Immature natural killer cell (primary cell): ENCODE measurements at regions not wholly inside any gene's neighbourhood (a gene's known extent, or its start where the extent isn't known, plus 50 kb on each side); places are given as distances from the start of the nearest gene placed in this dataset.

ENCODE experiments used
- DNase-seq, 3 donors: peaks; one replicate each; pipeline ENCODE4 v3.0.0; 2022; ENCODE audit warnings: mixed read lengths in 1 of 3
- H3K27ac Mint-ChIP-seq, 6 donors: one replicate each; pipeline ENCODE4 v1.8.0; 2020; ENCODE audit warnings: mixed read lengths in 6 of 6, mild to moderate bottlenecking in 5 of 6, inconsistent platforms in 4 of 6, moderate library complexity in 3 of 6
- H3K27me3 Mint-ChIP-seq, 3 donors: one replicate each; pipeline ENCODE4 v1.8.0; 2020 to 2021; ENCODE audit warnings: low read depth in 3 of 3, mild to moderate bottlenecking in 3 of 3, mixed read lengths in 3 of 3, moderate library complexity in 3 of 3, inconsistent platforms in 1 of 3
- H3K36me3 Mint-ChIP-seq, 3 donors: one replicate each; pipeline ENCODE4 v1.8.0; 2020; ENCODE audit warnings: mixed read lengths in 3 of 3, inconsistent platforms in 2 of 3, mild to moderate bottlenecking in 2 of 3
- H3K4me1 Mint-ChIP-seq, 2 donors: one replicate each; pipeline ENCODE4 v1.8.0; 2020; ENCODE audit warnings: inconsistent platforms in 2 of 2, mild to moderate bottlenecking in 2 of 2, mixed read lengths in 2 of 2, moderate library complexity in 1 of 2
- H3K4me3 Mint-ChIP-seq, 5 donors: one replicate each; pipeline ENCODE4 v1.8.0; 2020; ENCODE audit warnings: mild to moderate bottlenecking in 5 of 5, mixed read lengths in 5 of 5, inconsistent platforms in 3 of 5, moderate library complexity in 3 of 5
- H3K9me3 Mint-ChIP-seq, 6 donors: one replicate each; pipeline ENCODE4 v1.8.0; 2020; ENCODE audit warnings: mild to moderate bottlenecking in 6 of 6, mixed read lengths in 6 of 6, inconsistent platforms in 4 of 6, moderate library complexity in 3 of 6

DNA sequence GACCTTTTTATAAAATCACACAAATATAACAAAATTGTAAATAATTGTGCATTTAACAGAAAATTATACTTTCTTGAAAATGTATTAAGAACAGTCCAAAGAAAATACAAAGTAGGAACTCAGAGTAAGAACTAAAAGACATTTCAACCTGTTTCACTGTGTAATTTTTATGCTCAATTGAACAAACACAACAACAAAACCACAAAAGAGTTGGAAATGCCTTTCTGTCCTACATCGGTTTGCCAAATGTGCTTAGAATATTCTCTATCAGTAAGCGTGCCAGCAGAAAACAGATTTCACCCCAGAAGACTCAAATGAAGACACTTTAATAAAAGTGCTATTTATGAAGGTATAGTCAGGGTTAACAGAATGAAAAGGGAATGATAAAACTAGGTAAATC lies 592.1 kb downstream of the PRELID2 start:
- no peaks in the 10 kb centered on the region for H3K4me1 Mint-ChIP-seq
- H3K27ac Mint-ChIP-seq, result no peak overlapping the region
- H3K36me3 Mint-ChIP-seq, result no peaks in the 10 kb centered on the region
- DNase-seq, result no peak
- H3K27me3 Mint-ChIP-seq, result peaks cover 0 to 3% (median 0%) of the 10 kb centered on the region in 3 donors
- peaks cover 2 to 26% (median 8%) of the 10 kb centered on the region in 6 donors for H3K9me3 Mint-ChIP-seq
- H3K4me3 Mint-ChIP-seq, result no peak overlapping the region

DNA sequence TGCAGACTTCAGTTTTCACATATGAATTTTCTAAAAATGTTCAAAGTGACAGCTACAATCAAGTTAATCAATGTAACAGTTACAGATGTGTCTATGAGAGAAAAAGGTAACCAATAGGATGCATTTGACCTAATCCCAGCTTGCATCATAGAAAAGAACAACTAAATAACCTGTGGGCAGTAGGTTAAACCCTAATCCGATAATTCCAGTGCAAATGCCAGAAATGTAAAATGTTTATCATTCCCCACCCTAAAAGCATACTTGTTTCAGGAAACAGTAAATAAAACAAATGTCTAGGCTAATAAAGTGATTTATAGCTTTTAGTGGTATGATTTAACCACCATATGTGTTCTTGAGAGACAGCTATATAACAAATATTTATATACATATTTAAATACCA lies 592.6 kb downstream of the PRELID2 start:
- Mint-ChIP-seq H3K4me1 (no peaks in the 10 kb centered on the region), H3K36me3 (no peaks in the 10 kb centered on the region), H3K9me3 (peaks cover 2 to 26% (median 8%) of the 10 kb centered on the region in 6 donors), H3K27me3 (peaks cover 0 to 3% (median under 1%) of the 10 kb centered on the region in 3 donors), H3K4me3 (no peak overlapping the region), H3K27ac (no peak overlapping the region)
- no peak for DNase-seq

DNA sequence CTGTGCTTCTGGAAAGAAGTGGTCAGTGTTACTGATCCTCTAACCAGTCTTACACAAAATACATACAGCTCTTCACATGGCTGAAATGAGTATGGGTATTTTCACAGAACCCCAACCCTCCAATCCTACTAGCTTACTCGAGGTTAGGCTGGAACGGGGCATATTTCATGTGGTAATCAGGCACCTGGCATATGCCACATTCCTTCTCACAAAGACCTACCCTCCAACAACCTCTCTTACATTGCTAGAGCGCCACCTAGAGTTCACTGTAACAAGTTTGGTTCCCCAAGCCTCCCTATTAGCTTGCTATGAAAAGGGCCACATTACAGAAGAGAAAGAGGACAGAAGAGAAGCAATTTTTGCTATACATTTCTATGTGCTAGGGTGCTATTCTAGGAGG lies 597.3 kb downstream of the PRELID2 start:
- H3K36me3 Mint-ChIP-seq, result no peaks in the 10 kb centered on the region
- no peak overlapping the region for H3K4me3 Mint-ChIP-seq
- DNase-seq, result no peak
- peaks cover 0 to 2% (median 0%) of the 10 kb centered on the region in 3 donors for H3K27me3 Mint-ChIP-seq
- H3K27ac Mint-ChIP-seq, result no peak overlapping the region
- no peaks in the 10 kb centered on the region for H3K4me1 Mint-ChIP-seq
- peaks cover 0 to 10% (median 4%) of the 10 kb centered on the region in 6 donors for H3K9me3 Mint-ChIP-seq

DNA sequence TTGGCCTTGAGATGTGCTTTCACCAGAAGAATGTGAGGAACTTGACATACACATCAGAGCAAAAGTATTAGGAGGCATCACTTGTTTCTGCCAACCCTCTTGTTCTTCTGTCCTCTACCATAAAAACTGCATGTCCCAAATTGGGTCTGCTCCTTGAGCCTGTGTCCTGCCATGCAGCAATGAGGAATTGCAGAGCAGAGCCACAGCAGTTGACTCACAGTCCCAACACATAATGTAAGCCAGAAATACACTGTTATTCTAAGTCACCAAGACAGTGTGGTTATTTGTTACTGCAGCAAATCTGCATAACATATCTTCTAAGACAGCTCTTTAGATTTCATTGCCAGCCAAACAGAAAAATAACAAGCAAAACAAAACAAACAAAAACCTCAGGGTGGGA lies 598.2 kb downstream of the PRELID2 start:
- H3K36me3 Mint-ChIP-seq, result no peaks in the 10 kb centered on the region
- H3K4me1 Mint-ChIP-seq, result no peaks in the 10 kb centered on the region
- DNase-seq, result no peak
- peaks cover 0 to 3% (median 0%) of the 10 kb centered on the region in 3 donors for H3K27me3 Mint-ChIP-seq
- peaks cover 0 to 10% (median 4%) of the 10 kb centered on the region in 6 donors for H3K9me3 Mint-ChIP-seq
- no peak overlapping the region for H3K4me3 Mint-ChIP-seq
- H3K27ac Mint-ChIP-seq, result no peak overlapping the region

DNA sequence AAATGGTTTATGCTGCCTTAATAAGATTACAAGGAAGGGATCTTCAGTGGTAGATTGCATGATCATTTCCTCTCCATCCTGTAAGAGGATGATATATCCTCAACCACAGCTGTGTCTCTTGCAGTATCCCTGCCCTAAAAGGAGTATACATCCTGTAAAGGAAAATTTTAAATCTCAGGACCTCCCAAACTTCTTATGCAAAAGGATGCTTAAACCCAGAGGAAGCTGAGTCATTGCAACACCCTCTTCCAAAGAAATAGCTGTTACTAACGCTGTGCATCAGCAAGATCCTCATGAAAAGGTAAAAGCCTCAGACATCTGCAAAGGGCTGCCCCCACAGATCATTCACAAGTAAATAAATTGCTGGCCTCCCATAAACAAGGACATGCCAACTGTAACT lies 599.0 kb downstream of the PRELID2 start:
- no peak overlapping the region for H3K27ac Mint-ChIP-seq
- peaks cover 0 to 6% (median 1%) of the 10 kb centered on the region in 6 donors for H3K9me3 Mint-ChIP-seq
- no peak for DNase-seq
- H3K4me3 Mint-ChIP-seq, result no peak overlapping the region
- peaks cover 0 to 5% (median 1%) of the 10 kb centered on the region in 3 donors for H3K27me3 Mint-ChIP-seq
- H3K4me1 Mint-ChIP-seq, result no peaks in the 10 kb centered on the region
- H3K36me3 Mint-ChIP-seq, result no peaks in the 10 kb centered on the region

DNA sequence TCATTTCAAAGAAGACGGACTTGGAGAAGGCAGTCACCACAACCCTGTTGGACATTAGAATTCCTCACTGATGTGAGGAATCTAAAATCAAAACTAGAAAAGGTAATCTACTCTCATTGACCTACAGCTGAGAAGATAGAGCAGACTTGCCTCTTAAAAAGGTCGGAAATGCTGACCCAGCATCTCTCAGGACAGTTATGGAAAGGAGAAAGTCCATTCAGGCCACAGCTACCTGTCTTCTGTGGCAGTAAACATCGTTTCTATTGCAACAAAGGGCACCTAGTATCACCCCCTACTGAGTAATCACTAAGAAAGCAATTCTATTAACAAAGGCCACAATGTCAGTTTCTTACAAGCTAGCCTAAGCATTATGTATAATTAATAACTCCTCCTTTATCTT lies 601.7 kb downstream of the PRELID2 start:
- Mint-ChIP-seq H3K27me3 (peaks cover 0 to 5% (median 2%) of the 10 kb centered on the region in 3 donors), H3K27ac (no peak overlapping the region), H3K4me1 (no peaks in the 10 kb centered on the region), H3K36me3 (no peaks in the 10 kb centered on the region), H3K4me3 (no peak overlapping the region), H3K9me3 (peaks cover 0 to 5% (median 2%) of the 10 kb centered on the region in 6 donors)
- no peak for DNase-seq

DNA sequence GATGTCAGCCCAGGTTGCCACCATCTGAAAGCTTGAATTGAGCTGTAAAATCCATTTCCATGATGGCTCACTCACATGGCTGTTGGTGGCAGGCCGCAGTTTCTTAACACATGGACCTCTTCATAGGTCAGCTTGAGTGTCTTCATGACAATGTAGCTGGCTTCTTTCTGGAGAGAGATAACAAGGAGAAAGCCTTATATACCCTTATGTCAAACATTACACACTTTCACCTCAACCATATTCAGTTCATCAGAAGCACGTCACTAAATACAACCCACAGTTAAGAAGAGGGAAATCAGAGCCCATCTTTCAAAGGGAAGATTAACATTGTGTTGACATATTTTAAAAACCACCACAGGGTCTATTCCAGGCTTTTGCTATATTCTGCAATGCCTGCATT lies 604.4 kb downstream of the PRELID2 start:
- Mint-ChIP-seq H3K27me3 (peaks cover 0 to 3% (median 3%) of the 10 kb centered on the region in 3 donors), H3K36me3 (no peaks in the 10 kb centered on the region), H3K9me3 (peaks cover 0 to 13% (median 3%) of the 10 kb centered on the region in 6 donors), H3K27ac (no peak overlapping the region), H3K4me1 (no peaks in the 10 kb centered on the region), H3K4me3 (no peak overlapping the region)
- no peak for DNase-seq

DNA sequence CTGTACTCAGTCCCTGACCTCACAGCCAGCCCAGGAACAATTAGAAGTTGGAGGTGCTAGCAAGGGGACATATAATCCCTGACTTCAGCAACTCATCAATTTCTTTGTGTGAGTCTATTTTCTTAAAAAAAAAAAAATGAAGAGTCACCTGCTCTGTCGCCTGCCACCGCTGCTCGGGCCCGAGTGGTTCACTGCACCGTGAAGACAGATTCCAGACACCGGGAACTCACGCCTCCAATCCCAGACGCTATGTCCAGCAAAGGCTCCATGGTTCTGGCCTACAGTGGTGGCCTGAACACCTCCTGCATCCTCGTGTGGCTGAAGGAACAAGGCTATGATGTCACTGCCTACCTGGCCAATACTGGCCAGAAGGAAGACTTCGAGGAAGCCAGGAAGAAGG lies 606.6 kb downstream of the PRELID2 start:
- no peak overlapping the region for H3K4me3 Mint-ChIP-seq
- DNase-seq, result no peak
- peaks cover 1 to 13% (median 5%) of the 10 kb centered on the region in 6 donors for H3K9me3 Mint-ChIP-seq
- H3K27me3 Mint-ChIP-seq, result peaks cover 0 to 3% (median 3%) of the 10 kb centered on the region in 3 donors
- no peaks in the 10 kb centered on the region for H3K4me1 Mint-ChIP-seq
- H3K27ac Mint-ChIP-seq, result no peak overlapping the region
- no peaks in the 10 kb centered on the region for H3K36me3 Mint-ChIP-seq

DNA sequence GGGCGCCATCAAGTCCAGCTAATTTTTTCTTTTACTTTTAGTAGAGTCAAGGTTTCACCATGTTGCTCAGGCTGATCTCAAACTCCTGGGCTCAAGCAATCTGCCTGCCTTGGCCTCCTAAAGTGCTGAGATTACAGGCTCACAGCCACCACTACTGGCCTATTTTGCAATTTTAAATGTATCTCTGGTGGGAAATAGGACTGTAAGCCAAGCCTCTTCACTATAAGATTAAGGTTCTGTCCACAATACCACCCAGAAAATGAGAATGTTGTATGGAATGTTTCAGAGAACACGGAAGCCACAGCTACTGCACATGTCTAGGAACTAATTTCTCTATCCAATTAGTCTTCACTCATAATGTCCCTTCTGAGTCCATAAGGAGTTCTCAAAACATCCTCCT lies 607.3 kb downstream of the PRELID2 start:
- no peak for DNase-seq
- H3K27me3 Mint-ChIP-seq, result peaks cover 0 to 3% (median 3%) of the 10 kb centered on the region in 3 donors
- no peaks in the 10 kb centered on the region for H3K4me1 Mint-ChIP-seq
- no peak overlapping the region for H3K27ac Mint-ChIP-seq
- peaks cover 1 to 13% (median 5%) of the 10 kb centered on the region in 6 donors for H3K9me3 Mint-ChIP-seq
- no peaks in the 10 kb centered on the region for H3K36me3 Mint-ChIP-seq
- H3K4me3 Mint-ChIP-seq, result no peak overlapping the region

DNA sequence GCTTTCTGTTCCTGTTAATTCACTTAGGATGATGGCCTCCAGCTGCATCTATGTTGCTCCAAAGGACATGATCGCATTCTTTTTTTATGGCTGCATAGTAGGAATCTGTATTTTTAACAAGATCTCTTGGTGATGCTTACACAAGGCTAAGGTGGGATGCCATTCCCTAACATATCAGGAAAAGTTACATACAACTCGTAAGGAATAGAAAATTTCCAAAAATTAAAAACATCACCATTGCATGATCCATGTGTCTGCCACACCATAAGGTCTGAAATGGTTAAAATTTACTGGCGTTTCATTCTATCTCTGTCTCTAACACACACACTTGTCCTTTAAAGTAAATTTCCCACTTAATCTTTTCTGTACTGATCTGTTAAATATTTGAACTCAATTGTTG lies 608.4 kb downstream of the PRELID2 start:
- Mint-ChIP-seq H3K4me1 (no peaks in the 10 kb centered on the region), H3K9me3 (peaks cover 1 to 13% (median 5%) of the 10 kb centered on the region in 6 donors), H3K27me3 (peaks cover 0 to 3% (median 1%) of the 10 kb centered on the region in 3 donors), H3K27ac (no peak overlapping the region), H3K36me3 (no peaks in the 10 kb centered on the region), H3K4me3 (no peak overlapping the region)
- no peak for DNase-seq

DNA sequence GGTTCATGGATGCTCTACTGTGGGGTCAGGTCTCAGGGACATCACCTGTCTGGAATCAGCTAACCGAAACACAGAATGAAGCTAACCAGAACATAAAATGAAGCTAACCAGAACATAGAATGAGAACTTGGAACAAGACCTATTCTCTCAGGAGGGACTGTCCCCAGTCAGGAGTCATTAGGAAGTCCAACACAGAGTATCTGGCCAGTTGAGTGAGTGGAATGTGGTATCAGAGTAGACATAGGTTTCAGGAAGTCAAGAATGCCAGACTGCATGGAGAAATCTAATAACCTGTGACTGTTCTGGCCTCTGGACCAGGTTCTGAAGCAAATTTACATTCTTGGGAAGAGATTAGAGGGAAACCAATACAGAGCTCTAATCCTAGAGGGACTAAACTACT lies 609.6 kb downstream of the PRELID2 start:
- H3K4me3 Mint-ChIP-seq, result no peak overlapping the region
- H3K36me3 Mint-ChIP-seq, result no peaks in the 10 kb centered on the region
- DNase-seq, result no peak
- H3K9me3 Mint-ChIP-seq, result peaks cover 1 to 8% (median 4%) of the 10 kb centered on the region in 6 donors
- H3K4me1 Mint-ChIP-seq, result no peaks in the 10 kb centered on the region
- no peak overlapping the region for H3K27ac Mint-ChIP-seq
- H3K27me3 Mint-ChIP-seq, result peaks cover 0 to 1% (median 0%) of the 10 kb centered on the region in 3 donors

DNA sequence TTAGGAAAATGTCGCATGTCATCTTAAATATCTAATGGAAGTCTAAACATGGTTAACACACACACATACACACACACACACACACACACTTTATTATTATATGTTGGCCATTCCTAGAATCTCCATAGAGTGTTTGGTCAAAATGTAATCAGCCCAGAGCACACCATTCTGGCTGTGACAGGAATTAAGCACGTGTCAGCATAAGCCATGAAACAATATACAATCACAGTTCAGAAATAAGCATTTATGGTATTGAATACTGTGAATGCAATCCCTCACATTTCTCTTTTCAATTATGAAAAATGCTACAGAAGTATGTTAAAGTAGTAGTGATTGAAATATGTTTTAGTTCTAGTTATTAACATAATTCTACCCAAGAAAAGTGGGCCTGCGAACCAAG lies 611.6 kb downstream of the PRELID2 start:
- no peak overlapping the region for H3K4me3 Mint-ChIP-seq
- peaks cover 1 to 9% (median 4%) of the 10 kb centered on the region in 6 donors for H3K9me3 Mint-ChIP-seq
- H3K4me1 Mint-ChIP-seq, result no peaks in the 10 kb centered on the region
- no peaks in the 10 kb centered on the region for H3K36me3 Mint-ChIP-seq
- H3K27me3 Mint-ChIP-seq, result peaks cover 0 to 1% (median 0%) of the 10 kb centered on the region in 3 donors
- no peak for DNase-seq
- H3K27ac Mint-ChIP-seq, result no peak overlapping the region

DNA sequence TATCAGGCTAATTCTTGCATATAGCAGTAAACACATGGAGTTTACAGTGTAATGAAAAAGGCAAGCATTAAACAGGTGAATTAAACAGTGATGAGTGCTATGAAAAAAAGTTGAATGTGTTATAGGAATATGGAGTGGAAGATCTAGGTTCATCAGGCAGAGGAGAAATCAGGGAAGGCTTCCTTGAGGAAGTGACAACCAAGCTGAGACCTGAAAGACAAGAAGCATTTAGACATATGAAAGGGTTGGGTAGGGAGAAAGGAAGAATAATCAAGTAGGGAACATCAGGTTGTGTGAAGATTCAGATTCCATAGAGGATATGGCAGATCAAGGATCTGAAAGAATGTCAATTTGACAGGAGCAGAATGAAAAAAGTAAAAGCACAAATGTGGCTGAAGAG lies 612.5 kb downstream of the PRELID2 start:
- Mint-ChIP-seq H3K27ac (no peak overlapping the region), H3K9me3 (peaks cover 1 to 17% (median 4%) of the 10 kb centered on the region in 6 donors), H3K27me3 (peaks cover 0 to 1% (median 0%) of the 10 kb centered on the region in 3 donors), H3K36me3 (no peaks in the 10 kb centered on the region), H3K4me1 (no peaks in the 10 kb centered on the region), H3K4me3 (no peak overlapping the region)
- no peak for DNase-seq

DNA sequence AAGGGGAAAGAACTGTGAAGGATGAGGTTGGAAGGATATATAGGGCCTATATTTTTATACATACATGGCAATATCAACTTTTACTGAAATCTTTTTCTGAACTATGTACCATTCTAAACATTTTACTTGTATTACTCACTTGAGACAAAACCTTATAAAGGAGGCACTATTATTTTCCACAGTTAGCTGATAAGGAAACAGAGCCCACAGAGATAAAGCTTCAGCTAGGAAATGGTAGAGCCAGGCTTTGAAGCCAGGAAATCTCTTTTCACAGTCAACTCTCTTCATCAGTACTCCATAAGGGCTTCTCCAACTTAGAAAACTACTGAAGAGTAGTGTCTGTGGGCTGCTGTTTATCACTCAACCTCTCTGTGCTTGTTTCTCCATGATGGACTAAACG lies 613.7 kb downstream of the PRELID2 start:
- Mint-ChIP-seq H3K4me1 (no peaks in the 10 kb centered on the region), H3K27ac (no peak overlapping the region), H3K27me3 (peaks cover 0 to 1% (median 0%) of the 10 kb centered on the region in 3 donors), H3K36me3 (no peaks in the 10 kb centered on the region), H3K4me3 (no peak overlapping the region), H3K9me3 (peaks cover 0 to 10% (median 3%) of the 10 kb centered on the region in 6 donors)
- DNase-seq, result no peak

DNA sequence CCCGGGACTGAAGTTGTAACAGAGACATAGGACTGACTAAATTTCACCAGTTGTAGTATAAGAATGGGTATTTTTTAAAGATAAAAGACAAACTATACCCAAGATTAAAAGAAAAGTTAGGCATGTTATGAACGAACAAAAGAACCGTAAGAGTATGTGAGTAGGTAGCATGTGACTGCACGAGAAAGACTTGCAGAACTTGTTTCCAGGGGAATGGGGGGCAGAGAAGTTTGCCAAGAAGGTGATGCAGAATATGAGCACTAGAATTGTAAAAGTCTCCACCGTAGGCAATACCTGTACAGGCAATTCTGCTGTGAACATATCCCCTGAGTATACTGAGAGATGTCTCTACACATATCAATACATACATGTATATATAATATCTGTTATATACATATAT lies 614.7 kb downstream of the PRELID2 start:
- no peaks in the 10 kb centered on the region for H3K36me3 Mint-ChIP-seq
- peaks cover under 1 to 11% (median 3%) of the 10 kb centered on the region in 6 donors for H3K9me3 Mint-ChIP-seq
- DNase-seq, result no peak
- no peak overlapping the region for H3K27ac Mint-ChIP-seq
- no peak overlapping the region for H3K4me3 Mint-ChIP-seq
- no peaks in the 10 kb centered on the region for H3K4me1 Mint-ChIP-seq
- H3K27me3 Mint-ChIP-seq, result no peaks in the 10 kb centered on the region
